ENCODE measurements at regions not wholly inside any gene's neighbourhood (a gene's known extent, or its start where the extent isn't known, plus 50 kb on each side); places are given as distances from the start of the nearest gene placed in this dataset.

GRCh38 chr10:78392197-78392596, 358.5 kb downstream of the RPS24 start:
- Histone ChIP-seq H3K4me1 (no peaks in the 10 kb centered on the region), H3K27me3 (no peaks in the 10 kb centered on the region), H3K27ac (no peak overlapping the region), H3K9me3 (no peaks in the 10 kb centered on the region), H3K4me3 (no peak overlapping the region), H3K36me3 (no peaks in the 10 kb centered on the region)
- no peak for DNase-seq (ENCODE audit: low spot score in 2 of 2)
- TF ChIP-seq POLR2A (IDR thresholded peaks at IDR 0.05) (no peak), EP300 (IDR thresholded peaks at IDR 0.05) (no peak), CTCF (IDR thresholded peaks at IDR 0.05) (no peak)
- WGBS, 2 donors = 83 to 91% methylated on average over 2 of the region's 2 CpGs

- H3K36me3 ChIP-seq = no peaks in the 10 kb centered on the region
- no peaks in the 10 kb centered on the region for H3K4me1 ChIP-seq
- H3K9me3 ChIP-seq = no peaks in the 10 kb centered on the region
- TF ChIP-seq POLR2A (IDR thresholded peaks at IDR 0.05) = no peak
- no peak for TF ChIP-seq CTCF (IDR thresholded peaks at IDR 0.05)
- no peak for TF ChIP-seq EP300 (IDR thresholded peaks at IDR 0.05)
- H3K4me3 ChIP-seq = no peak overlapping the region
- H3K27ac ChIP-seq = no peak overlapping the region
- H3K27me3 ChIP-seq = no peaks in the 10 kb centered on the region
- no peak for DNase-seq (ENCODE audit: low spot score in 2 of 2)
Observed at GRCh38 chr10:78393094-78393493, 359.4 kb downstream of the RPS24 start.

GRCh38 chr10:78394047-78394446, 360.4 kb downstream of the RPS24 start:
- DNase-seq (ENCODE audit: low spot score in 2 of 2) = no peak
- 91 to 98% methylated on average over 4 of the region's 4 CpGs for WGBS, 2 donors
- no peaks in the 10 kb centered on the region for H3K27me3 ChIP-seq
- TF ChIP-seq EP300 (IDR thresholded peaks at IDR 0.05) = no peak
- H3K9me3 ChIP-seq = no peaks in the 10 kb centered on the region
- H3K36me3 ChIP-seq = no peaks in the 10 kb centered on the region
- H3K4me1 ChIP-seq = no peaks in the 10 kb centered on the region
- no peak overlapping the region for H3K4me3 ChIP-seq
- H3K27ac ChIP-seq = no peak overlapping the region

- Histone ChIP-seq H3K9me3 (no peaks in the 10 kb centered on the region), H3K27me3 (no peaks in the 10 kb centered on the region), H3K4me1 (no peaks in the 10 kb centered on the region), H3K4me3 (no peak overlapping the region), H3K36me3 (no peaks in the 10 kb centered on the region), H3K27ac (no peak overlapping the region)
- DNase-seq (ENCODE audit: low spot score in 2 of 2) = no peak
- 94 to 95% methylated on average over 4 of the region's 4 CpGs for WGBS, 2 donors
- TF ChIP-seq EP300 (IDR thresholded peaks at IDR 0.05) = no peak
- no peak for TF ChIP-seq CTCF (IDR thresholded peaks at IDR 0.05)
- TF ChIP-seq POLR2A (IDR thresholded peaks at IDR 0.05) = no peak
Observed at GRCh38 chr10:78395162-78395561, 361.5 kb downstream of the RPS24 start.

GRCh38 chr10:78396754-78397153, 363.1 kb downstream of the RPS24 start:
- Histone ChIP-seq H3K27ac (no peak overlapping the region), H3K9me3 (no peaks in the 10 kb centered on the region), H3K27me3 (no peaks in the 10 kb centered on the region), H3K36me3 (no peaks in the 10 kb centered on the region), H3K4me3 (no peak overlapping the region), H3K4me1 (no peaks in the 10 kb centered on the region)
- TF ChIP-seq CTCF (IDR thresholded peaks at IDR 0.05) = no peak
- TF ChIP-seq EP300 (IDR thresholded peaks at IDR 0.05) = no peak
- no peak for TF ChIP-seq POLR2A (IDR thresholded peaks at IDR 0.05)
- WGBS, 2 donors = 64 to 75% methylated on average over 4 of the region's 4 CpGs
- no peak for DNase-seq (ENCODE audit: low spot score in 2 of 2)

- Histone ChIP-seq H3K4me3 (no peak overlapping the region), H3K27me3 (no peaks in the 10 kb centered on the region), H3K4me1 (no peaks in the 10 kb centered on the region), H3K27ac (no peak overlapping the region), H3K36me3 (no peaks in the 10 kb centered on the region), H3K9me3 (no peaks in the 10 kb centered on the region)
- no peak for DNase-seq (ENCODE audit: low spot score in 2 of 2)
- WGBS, 2 donors = 79 to 86% methylated on average over 2 of the region's 2 CpGs
- TF ChIP-seq EP300 (IDR thresholded peaks at IDR 0.05) (no peak), POLR2A (IDR thresholded peaks at IDR 0.05) (no peak), CTCF (IDR thresholded peaks at IDR 0.05) (no peak)
Observed at GRCh38 chr10:78397786-78398185, 364.1 kb downstream of the RPS24 start.

Data from tibial nerve (tissue), 4 donors.